ENCODE measurements at regions not wholly inside any gene's neighbourhood (a gene's known extent, or its start where the extent isn't known, plus 50 kb on each side); places are given as distances from the start of the nearest gene placed in this dataset.
"Not testable (repeated sequence)": the region's sequence is repeated elsewhere in the genome, so short reads cannot be mapped to it uniquely, and the experiment has no call there.

DNA sequence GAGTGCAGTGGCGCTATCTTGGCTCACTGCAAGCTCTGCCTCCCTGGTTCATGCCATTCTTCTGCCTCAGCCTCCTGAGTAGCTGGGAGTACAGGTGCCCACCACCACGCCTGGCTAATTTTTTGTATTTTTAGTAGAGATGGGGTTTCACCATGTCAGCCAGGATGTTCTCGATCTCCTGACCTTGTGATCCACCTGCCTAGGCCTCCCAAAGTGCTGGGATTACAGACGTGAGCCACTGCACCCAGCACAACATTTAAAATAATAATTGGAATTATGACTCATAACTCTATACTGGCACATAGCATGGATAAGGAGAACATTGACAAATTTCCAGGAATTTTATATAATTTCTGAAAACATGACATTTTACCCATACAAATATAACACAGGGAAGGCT is 54.2 kb downstream of the DBET start:
- not testable (repeated sequence) for H3K27ac ChIP-seq

DNA sequence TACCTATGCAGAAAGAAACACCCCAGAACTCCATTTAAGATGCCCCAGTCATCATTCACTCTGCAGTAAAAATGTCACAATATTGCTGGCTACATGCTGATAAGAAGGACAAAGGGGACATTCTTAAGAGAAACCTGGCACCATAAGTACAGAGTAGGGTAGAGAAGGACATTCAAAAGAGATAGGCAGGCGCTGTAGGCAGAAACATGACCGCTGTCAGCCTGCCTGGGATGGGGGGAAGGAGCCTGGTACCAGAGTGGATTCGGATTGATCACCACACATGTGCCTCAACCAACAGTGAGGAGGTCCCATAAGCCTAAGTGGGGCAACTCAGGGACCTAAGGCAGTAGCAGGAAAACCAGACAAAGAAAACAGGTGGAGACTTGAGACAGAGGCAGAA is 54.1 kb upstream of the DUX4 start:
- H3K27ac ChIP-seq, result not testable (repeated sequence)

DNA sequence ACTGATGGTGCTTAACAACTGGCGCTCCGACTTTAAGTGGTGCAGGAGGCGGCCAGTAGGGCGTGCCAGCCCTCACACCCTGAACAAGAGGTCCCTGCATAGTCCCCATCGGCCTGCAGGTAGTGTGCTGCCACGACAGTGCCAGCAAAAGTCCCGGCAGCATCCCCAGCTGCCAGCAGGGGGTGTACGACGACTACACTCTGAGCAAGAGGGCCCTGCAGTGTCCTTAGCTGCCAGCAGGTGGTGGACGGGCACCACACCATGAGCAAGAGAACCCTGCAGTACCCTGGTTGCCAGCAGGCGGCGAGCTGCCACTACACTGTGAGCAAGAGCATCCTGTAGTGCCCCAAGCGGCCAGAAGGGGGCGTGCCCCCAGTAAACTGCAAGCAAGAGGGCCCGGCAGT is 53.5 kb upstream of the DUX4 start:
- TF ChIP-seq, protein P1, sequence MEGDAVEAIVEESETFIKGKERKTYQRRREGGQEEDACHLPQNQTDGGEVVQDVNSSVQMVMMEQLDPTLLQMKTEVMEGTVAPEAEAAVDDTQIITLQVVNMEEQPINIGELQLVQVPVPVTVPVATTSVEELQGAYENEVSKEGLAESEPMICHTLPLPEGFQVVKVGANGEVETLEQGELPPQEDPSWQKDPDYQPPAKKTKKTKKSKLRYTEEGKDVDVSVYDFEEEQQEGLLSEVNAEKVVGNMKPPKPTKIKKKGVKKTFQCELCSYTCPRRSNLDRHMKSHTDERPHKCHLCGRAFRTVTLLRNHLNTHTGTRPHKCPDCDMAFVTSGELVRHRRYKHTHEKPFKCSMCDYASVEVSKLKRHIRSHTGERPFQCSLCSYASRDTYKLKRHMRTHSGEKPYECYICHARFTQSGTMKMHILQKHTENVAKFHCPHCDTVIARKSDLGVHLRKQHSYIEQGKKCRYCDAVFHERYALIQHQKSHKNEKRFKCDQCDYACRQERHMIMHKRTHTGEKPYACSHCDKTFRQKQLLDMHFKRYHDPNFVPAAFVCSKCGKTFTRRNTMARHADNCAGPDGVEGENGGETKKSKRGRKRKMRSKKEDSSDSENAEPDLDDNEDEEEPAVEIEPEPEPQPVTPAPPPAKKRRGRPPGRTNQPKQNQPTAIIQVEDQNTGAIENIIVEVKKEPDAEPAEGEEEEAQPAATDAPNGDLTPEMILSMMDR (conservative IDR thresholded peaks at IDR 0.05), result peak; percentile 34; the same call in 1 of the 2 replicates
- not testable (repeated sequence) for H3K27ac ChIP-seq

DNA sequence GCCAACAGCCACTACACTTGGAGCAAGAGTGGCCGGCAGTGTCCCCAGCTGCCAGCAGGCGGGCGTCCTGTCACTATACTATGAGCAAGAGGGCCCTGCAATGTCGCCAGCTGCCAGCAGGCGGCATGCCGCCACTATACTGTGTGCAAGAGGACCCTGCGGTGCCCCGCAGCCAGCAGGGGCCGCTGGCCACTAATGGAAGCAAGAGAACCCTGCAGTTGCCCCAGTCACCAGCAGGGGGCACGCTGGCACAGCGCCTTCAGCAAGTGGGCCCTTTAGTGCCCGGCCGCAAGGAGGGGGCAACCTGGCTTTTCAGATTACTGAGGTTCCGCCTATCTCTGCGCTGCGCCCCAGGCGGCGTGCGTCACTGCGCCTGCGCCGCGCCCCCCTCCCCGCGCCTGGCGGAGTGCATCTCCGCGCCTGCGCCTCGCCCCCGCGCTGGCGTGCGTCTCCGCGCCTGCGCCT is 53.0 kb upstream of the DUX4 start:
- not testable (repeated sequence) for H3K27ac ChIP-seq

DNA sequence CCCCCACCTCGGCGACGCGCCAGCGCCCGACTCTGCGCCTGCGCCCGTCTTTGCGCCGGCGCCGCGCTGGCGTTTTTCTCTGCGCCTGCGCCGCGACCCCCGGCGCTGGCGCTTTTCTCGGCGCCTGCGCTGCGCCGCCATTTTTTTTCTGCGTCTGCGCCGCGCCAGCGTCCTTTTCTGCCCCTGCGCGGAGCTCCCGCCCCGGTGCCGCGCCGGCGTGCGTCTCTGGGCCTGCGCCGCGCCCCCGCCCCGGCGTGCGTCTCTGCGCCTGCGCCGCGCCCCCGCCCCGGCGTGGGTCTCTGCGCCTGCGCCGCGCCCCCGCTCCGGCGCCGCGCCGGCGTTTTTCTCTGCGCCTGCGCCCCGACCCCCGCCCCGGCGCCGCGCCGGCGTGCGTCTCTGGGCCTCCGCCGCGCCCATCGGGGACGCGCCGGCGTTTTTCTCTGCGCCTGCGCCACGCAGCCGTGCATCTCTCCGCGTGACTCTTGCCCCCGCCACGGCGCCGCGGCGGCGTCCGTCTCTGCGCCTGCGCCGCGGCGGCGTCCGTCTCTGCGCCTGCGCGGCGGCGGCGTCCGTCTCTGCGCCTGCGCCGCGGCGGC is 52.4 kb upstream of the DUX4 start:
- H3K27ac ChIP-seq, result not testable (repeated sequence)

DNA sequence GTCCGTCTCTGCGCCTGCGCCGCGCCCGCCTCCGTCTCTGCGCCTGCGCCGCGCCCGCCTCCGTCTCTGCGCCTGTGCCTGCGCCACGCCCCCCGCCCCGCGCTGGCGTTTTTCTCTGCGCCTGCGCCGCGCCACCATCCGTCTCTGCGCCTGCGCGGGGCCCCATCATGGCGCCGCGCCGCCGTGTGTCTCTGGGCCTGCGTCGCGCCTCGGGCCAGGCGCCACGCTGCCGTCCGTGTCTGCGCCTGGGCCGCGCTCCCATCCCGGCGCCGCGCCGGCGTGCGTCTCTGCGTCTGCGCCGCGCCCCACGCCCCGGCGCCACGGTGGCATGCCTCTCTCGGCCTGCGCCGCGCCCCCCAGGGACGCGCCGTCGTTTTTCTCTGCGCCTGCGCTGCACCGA is 51.8 kb upstream of the DUX4 start:
- H3K27ac ChIP-seq, result no peak overlapping the region
- TF ChIP-seq, protein P1 (conservative IDR thresholded peaks at IDR 0.05), result no peak

DNA sequence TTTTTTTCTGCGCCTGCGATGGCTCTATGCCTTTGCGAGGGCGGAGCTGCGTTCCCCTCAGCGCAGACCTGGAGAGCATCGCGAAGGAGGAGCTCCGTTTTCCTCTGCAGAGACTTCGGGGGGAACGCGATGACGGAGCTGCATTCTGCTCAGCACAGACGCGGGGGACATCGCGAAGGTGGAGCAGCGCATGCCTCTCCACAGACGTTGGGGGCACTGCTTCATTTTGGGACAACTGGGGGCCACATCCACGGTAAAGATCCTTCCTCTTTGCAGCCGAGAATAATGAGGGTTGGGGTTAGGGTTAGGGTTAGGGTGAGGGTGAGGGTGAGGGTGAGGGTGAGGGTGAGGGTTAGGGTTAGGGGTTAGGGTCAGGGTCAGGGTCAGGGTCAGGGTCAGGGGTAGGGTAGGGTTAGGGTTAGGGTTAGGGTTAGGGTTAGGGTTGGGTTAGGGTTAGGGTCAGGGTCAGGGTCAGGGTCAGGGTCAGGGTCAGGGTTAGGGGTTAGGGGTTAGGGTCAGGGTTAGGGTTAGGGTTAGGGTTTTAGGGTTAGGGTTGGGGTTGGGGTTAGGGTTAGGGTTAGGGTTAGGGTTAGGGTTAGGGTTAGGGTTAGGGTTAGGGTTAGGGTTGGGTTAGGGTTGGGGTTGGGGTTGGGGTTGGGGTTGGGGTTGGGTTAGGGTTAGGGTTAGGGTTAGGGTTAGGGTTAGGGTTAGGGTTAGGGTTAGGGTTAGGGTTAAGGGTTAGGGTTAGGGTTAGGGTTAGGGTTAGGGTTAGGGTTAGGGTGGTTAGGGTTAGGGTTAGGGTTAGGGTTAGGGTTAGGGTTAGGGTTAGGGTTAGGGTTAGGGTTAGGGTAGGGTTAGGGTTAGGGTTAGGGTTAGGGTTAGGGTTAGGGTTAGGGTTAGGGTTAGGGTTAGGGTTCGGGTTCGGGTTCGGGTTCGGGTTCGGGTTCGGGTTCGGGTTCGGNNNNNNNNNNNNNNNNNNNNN is 51.1 kb upstream of the DUX4 start:
- not testable (repeated sequence) for H3K27ac ChIP-seq

All from VCaP (cell line).